ENCODE measurements at regions not wholly inside any gene's neighbourhood (a gene's known extent, or its start where the extent isn't known, plus 50 kb on each side); places are given as distances from the start of the nearest gene placed in this dataset.

DNA sequence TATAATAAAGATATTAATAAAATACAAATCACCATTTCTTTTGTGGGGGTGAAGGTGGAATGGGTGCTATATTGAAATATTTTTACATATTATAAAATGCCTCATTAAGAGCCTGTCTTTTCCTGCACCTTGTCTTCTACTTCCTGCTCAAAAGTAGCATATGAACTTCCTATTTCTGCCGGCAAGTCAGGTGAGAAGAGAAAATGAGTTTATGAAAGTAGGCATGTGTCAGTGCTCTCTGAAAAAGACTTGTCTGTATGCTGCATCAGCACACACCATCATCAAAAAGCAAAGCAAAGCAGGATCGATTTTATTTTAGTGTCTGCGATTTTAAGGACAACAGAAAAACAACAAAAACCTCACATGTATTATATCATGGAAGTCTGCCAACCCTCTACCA lies 114.2 kb downstream of the RAP2A start:
- WGBS (ENCODE audit: low lambda C conversion rate, missing lambda C conversion rate): 50% methylated on average over 3 of the region's 3 CpGs

DNA sequence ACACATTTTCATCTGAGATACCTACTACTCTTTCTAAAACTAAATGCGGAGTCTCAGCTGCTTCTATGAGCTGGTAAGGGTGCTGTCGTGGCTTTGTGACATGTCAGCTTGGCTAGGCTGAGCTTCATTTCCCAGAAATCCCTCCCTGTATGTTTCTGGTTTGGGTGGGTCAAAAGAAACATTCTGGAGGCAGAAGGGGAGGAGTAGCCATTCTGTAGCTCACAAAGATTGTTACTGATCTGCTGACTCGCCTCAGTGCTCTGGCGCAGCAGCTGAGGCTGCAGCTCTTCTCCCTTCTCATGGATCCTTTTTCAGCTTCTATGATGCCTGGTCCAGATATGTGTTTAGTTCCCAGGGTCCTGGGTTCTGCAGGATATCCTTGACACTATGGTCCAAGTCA lies 114.7 kb downstream of the RAP2A start:
- H3K27ac ChIP-seq: no peak overlapping the region
- no peak overlapping the region for H2AFZ ChIP-seq
- H3K36me3 ChIP-seq (replicated peaks; ENCODE audit: insufficient read depth, low read depth): no peaks in the 10 kb centered on the region
- 78% methylated on average over 4 of the region's 4 CpGs for WGBS (ENCODE audit: low lambda C conversion rate, missing lambda C conversion rate)
- no peaks in the 10 kb centered on the region for H3K27me3 ChIP-seq
- DNase-seq (ENCODE audit: low spot score): no peak
- no peak overlapping the region for H3K4me2 ChIP-seq
- H3K4me1 ChIP-seq (ENCODE audit: insufficient read depth): no peaks in the 10 kb centered on the region
- H3K9me3 ChIP-seq (ENCODE audit: low read depth): no peaks in the 10 kb centered on the region
- H4K20me1 ChIP-seq (ENCODE audit: insufficient read depth, poor library complexity, severe bottlenecking): no peaks in the 10 kb centered on the region
- TF ChIP-seq EZH2phosphoT487 (IDR thresholded peaks at IDR 0.05; ENCODE audit: low read depth, severe bottlenecking, unreplicated experiment) (no peak), EZH2 (IDR thresholded peaks at IDR 0.05; ENCODE audit: borderline replicate concordance) (no peak)
- TF ChIP-seq, protein P1, sequence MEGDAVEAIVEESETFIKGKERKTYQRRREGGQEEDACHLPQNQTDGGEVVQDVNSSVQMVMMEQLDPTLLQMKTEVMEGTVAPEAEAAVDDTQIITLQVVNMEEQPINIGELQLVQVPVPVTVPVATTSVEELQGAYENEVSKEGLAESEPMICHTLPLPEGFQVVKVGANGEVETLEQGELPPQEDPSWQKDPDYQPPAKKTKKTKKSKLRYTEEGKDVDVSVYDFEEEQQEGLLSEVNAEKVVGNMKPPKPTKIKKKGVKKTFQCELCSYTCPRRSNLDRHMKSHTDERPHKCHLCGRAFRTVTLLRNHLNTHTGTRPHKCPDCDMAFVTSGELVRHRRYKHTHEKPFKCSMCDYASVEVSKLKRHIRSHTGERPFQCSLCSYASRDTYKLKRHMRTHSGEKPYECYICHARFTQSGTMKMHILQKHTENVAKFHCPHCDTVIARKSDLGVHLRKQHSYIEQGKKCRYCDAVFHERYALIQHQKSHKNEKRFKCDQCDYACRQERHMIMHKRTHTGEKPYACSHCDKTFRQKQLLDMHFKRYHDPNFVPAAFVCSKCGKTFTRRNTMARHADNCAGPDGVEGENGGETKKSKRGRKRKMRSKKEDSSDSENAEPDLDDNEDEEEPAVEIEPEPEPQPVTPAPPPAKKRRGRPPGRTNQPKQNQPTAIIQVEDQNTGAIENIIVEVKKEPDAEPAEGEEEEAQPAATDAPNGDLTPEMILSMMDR (IDR thresholded peaks at IDR 0.05; ENCODE audit: poor library complexity): no peak
- H3K9me2 ChIP-seq (replicated peaks; ENCODE audit: insufficient read depth): no peaks in the 10 kb centered on the region
- H3K4me3 ChIP-seq: no peak overlapping the region
- no peaks in the 10 kb centered on the region for H3K79me2 ChIP-seq

More for the DNA sequence above, 114.2 kb downstream of the RAP2A start:
- TF ChIP-seq EZH2 (IDR thresholded peaks at IDR 0.05; ENCODE audit: borderline replicate concordance): no peak
- TF ChIP-seq EZH2phosphoT487 (IDR thresholded peaks at IDR 0.05; ENCODE audit: low read depth, severe bottlenecking, unreplicated experiment): no peak
- TF ChIP-seq, protein P1 (IDR thresholded peaks at IDR 0.05; ENCODE audit: poor library complexity): no peak
- no peaks in the 10 kb centered on the region for H3K36me3 ChIP-seq (replicated peaks; ENCODE audit: insufficient read depth, low read depth)
- H3K79me2 ChIP-seq: no peaks in the 10 kb centered on the region
- H3K4me2 ChIP-seq: no peak overlapping the region
- no peak overlapping the region for H3K4me3 ChIP-seq
- DNase-seq (ENCODE audit: low spot score): no peak
- H4K20me1 ChIP-seq (ENCODE audit: insufficient read depth, poor library complexity, severe bottlenecking): no peaks in the 10 kb centered on the region
- H3K9me3 ChIP-seq (ENCODE audit: low read depth): no peaks in the 10 kb centered on the region
- no peaks in the 10 kb centered on the region for H3K9me2 ChIP-seq (replicated peaks; ENCODE audit: insufficient read depth)
- H3K4me1 ChIP-seq (ENCODE audit: insufficient read depth): no peaks in the 10 kb centered on the region
- no peak overlapping the region for H3K27ac ChIP-seq
- no peaks in the 10 kb centered on the region for H3K27me3 ChIP-seq
- H2AFZ ChIP-seq: no peak overlapping the region

DNA sequence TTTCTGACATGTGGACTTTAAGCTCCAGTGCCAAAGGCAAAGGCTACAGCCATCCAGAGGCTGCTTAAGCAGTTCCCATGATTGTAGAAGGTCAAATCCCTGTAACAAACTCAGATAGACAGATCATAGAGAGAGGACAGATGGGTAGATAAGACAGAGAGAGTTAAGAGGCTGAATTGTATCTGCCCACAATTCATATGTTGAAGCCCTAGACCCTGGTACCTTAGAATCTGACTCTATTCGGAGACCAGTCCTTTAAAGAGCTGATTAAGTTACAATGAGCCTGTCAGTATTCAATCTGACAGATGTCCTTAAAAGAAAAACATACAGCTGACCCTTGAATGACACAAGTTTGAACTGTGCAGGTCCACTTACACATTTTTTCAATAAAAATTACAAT lies 115.2 kb downstream of the RAP2A start:
- Histone ChIP-seq H3K36me3 (replicated peaks; ENCODE audit: insufficient read depth, low read depth) (no peaks in the 10 kb centered on the region), H3K9me3 (ENCODE audit: low read depth) (no peaks in the 10 kb centered on the region), H3K4me1 (ENCODE audit: insufficient read depth) (no peaks in the 10 kb centered on the region), H3K27ac (no peak overlapping the region), H3K9me2 (replicated peaks; ENCODE audit: insufficient read depth) (no peaks in the 10 kb centered on the region), H3K4me2 (no peak overlapping the region), H4K20me1 (ENCODE audit: insufficient read depth, poor library complexity, severe bottlenecking) (no peaks in the 10 kb centered on the region), H3K4me3 (no peak overlapping the region), H2AFZ (no peak overlapping the region), H3K79me2 (no peaks in the 10 kb centered on the region), H3K27me3 (no peaks in the 10 kb centered on the region)
- TF ChIP-seq, protein P1 (IDR thresholded peaks at IDR 0.05; ENCODE audit: poor library complexity): no peak
- DNase-seq (ENCODE audit: low spot score): no peak
- WGBS (ENCODE audit: low lambda C conversion rate, missing lambda C conversion rate): 77% methylated on average over 1 of the region's 1 CpG

DNA sequence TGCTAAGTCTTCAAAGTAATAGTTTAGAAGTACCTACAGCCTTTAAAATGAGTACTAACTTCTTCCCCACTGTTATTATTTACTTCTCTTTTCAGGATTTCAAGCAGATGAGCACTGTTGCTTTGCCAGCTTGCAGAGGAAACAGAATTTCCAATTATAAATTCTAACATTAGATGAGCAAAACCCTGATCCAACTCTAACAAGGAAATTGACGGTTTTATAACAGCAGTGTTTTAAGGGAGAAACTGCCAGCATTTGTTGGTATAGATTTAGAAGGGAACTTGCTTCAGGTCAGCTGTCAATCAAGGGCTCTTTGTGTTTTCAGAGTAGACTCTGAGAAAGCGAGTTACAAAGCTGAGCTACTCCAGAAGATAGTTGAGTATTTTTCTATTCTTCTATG lies 120.5 kb downstream of the RAP2A start:
- no peak overlapping the region for H3K27ac ChIP-seq

More for the DNA sequence above, 120.5 kb downstream of the RAP2A start:
- Histone ChIP-seq H3K9me3 (ENCODE audit: low read depth) (no peaks in the 10 kb centered on the region), H3K4me3 (no peak overlapping the region), H3K27me3 (no peaks in the 10 kb centered on the region), H3K4me2 (no peak overlapping the region), H4K20me1 (ENCODE audit: insufficient read depth, poor library complexity, severe bottlenecking) (no peaks in the 10 kb centered on the region), H3K9me2 (replicated peaks; ENCODE audit: insufficient read depth) (no peaks in the 10 kb centered on the region), H3K79me2 (no peaks in the 10 kb centered on the region), H3K4me1 (ENCODE audit: insufficient read depth) (no peaks in the 10 kb centered on the region), H3K36me3 (replicated peaks; ENCODE audit: insufficient read depth, low read depth) (no peaks in the 10 kb centered on the region), H2AFZ (no peak overlapping the region)
- 89% methylated on average over 2 of the region's 2 CpGs for WGBS (ENCODE audit: low lambda C conversion rate, missing lambda C conversion rate)
- no peak for TF ChIP-seq EZH2phosphoT487 (IDR thresholded peaks at IDR 0.05; ENCODE audit: low read depth, severe bottlenecking, unreplicated experiment)
- TF ChIP-seq, protein P1 (IDR thresholded peaks at IDR 0.05; ENCODE audit: poor library complexity): no peak
- no peak for TF ChIP-seq EZH2 (IDR thresholded peaks at IDR 0.05; ENCODE audit: borderline replicate concordance)
- DNase-seq (ENCODE audit: low spot score): no peak

Measured in hepatocyte (in vitro differentiated cells).